Stimulated activated CD4-positive, alpha-beta T cell treated with anti-CD3 and anti-CD28 coated beads, Interleukin-4, amount 100 ng/mL, for 1 hour (primary cell): ENCODE measurements at regions not wholly inside any gene's neighbourhood (a gene's known extent, or its start where the extent isn't known, plus 50 kb on each side); places are given as distances from the start of the nearest gene placed in this dataset.

Experiments
- DNase-seq: peaks from one replicate; pipeline ENCODE4 v3.0.0-alpha.2; 2020

GRCh38 chr21:38156200-38156599, 100.6 kb upstream of the KCNJ15 start:
- no peak for DNase-seq

- DNase-seq: peak; percentile 43
These were observed 97.4 kb upstream of the KCNJ15 start for GRCh38 chr21:38159355-38159754.

GRCh38 chr21:38165466-38166172, 91.2 kb upstream of the KCNJ15 start:
- DNase-seq: no peak

DNA sequence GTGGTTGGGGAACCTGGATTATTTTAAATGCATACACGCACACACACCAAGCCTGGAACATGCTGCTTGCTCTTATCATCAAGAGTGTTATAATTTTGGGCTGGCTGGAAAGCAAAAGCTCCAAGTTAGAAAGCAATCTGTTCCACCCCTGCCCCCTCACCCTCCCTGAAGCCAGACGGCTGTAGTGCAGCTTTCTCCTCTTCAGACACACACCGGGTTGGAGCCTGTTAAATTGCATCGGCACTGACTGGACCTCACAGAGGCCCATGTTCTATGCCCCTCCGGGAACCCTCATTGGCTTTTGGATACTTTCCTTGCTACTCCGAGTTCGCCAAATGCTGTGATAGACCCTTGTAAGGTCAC, 90.6 kb upstream of the KCNJ15 start:
- no peak for DNase-seq

DNA sequence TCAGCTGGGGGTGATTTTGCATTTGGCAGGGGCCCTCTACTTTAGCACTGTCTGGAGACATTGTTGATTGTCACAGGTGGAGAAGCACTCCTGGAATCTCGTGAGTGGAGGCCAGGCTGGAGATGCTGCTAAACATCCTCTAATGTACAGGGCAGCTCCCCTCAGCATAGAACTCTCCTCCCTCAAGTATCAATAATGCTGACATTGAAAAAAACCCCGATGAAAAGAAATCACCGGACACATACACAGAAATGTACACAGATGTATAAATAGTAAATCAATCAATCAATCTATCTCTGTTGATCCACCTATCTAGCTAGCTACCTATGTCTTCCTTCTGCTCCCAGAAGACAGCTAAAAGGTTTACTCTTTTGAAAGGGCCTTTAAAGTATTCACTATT, 89.4 kb upstream of the KCNJ15 start:
- no peak for DNase-seq

DNA sequence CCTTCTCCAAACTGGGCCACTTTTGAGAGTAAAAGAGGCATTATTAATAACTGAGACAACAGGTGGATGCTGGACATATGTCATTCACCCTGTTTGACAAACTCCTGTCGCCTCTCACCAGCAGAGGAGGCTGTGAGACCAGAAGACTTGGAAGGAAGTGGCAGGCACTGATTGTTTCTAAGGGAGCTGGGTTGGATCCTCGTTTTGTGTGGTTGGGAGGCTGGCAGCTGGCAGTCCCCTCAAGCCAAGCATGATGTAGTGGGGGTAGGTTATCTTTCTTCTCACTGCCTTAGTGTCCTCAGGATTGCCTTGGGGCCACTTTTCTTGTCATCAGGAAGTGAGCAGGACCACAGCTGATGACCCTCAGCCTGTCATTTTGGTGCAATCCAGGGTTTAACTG, 86.5 kb upstream of the KCNJ15 start:
- DNase-seq: no peak

GRCh38 chr21:38170704-38171682, 85.8 kb upstream of the KCNJ15 start:
- no peak for DNase-seq

GRCh38 chr21:38171723-38172344, 85.0 kb upstream of the KCNJ15 start:
- DNase-seq: no peak

- no peak for DNase-seq
These were observed 83.3 kb upstream of the KCNJ15 start for GRCh38 chr21:38173276-38174035.

GRCh38 chr21:38175306-38175705, 81.5 kb upstream of the KCNJ15 start:
- DNase-seq: no peak

DNA sequence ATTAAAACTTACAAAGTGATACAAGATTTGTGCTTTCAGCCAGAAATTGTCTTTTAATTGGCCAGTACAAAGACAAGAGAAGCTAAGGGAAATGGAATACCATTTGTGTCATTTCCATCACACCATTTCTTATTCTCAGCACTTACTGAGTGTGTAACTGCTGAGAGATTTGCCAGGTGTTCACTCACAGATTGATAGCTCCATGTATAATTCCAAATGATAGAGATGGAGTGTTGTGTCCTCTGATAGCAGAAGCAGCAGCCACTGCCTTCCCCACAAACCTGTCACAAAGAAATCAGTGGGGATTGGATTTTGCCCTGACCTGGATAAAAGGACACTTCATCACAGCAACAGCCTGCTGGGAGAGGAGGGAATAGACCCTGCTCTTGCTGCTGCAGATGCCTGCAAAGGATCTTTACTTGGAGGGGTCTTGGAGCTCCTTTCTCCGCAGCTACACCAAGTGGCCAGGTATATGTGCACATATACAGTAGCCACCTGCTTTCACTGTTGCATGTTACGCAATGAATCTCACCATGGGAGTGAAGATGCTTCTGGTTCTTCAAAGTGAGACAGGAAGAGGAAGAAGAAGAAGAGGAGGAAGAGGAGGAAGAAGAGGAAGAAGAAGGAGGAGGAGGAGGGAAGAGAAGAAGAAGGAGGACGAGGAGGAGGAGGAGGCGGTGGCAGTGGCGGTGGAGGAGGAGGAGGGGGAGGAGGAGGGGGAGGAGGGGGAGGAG, 78.7 kb upstream of the KCNJ15 start:
- no peak for DNase-seq

DNA sequence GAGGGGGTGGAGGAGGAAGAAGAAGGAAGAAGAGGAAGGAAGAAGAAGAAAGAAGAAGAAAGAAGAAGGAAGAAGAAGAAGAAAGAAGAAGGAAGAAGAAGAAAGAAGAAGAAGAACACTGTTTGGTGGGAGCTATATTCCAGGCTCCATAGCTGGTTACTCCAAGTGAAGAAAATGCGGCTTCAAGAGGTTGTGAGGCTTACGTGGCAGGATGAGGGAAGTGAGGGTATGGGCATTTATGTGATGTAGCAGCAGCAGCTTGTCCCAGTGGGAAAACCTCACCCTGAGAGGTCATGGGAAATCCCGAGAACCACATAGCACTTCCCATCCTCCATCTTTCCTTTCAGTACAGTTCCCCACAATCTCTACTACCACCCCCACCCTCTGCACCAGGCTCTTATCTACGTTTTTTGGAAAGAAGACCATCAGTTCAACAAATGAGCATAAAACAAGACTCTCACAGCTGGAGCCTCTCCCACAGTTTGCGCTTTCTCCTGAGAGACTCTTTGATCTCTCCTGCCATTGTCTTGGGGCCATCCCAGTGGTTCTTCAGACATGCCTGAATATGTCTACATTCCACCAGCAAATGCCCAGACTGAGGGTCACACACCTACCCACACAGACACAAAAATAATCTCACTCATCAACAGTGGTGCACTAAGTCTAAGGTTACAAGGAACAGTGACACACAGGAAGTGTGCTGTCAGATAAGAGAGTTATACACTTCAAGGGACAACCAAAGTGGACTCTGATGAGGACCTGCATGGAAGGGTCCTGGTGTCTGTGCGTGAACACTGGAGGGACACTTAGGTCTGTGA, 77.9 kb upstream of the KCNJ15 start:
- DNase-seq: no peak

DNA sequence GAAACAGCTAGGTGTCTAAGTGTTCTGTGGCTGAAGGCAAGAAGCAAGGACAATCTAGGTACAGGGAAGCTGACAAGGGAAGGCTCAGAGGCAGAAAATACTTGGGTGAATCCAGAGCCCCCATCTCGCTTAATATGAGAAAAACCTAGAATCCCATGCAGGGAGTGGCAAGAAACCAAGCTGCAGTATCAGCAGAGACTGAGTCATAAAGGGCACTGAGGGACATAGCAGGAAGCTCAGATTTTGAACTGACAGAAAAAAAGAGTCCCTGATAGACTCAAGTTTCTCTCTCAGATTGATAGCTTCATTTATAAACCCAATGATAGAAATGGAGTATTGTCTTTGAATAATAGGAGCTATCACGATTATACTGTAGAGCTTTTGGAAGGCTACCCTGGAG, 77.3 kb upstream of the KCNJ15 start:
- no peak for DNase-seq

- DNase-seq: no peak
These were observed 75.7 kb upstream of the KCNJ15 start for GRCh38 chr21:38181096-38181495.

DNA sequence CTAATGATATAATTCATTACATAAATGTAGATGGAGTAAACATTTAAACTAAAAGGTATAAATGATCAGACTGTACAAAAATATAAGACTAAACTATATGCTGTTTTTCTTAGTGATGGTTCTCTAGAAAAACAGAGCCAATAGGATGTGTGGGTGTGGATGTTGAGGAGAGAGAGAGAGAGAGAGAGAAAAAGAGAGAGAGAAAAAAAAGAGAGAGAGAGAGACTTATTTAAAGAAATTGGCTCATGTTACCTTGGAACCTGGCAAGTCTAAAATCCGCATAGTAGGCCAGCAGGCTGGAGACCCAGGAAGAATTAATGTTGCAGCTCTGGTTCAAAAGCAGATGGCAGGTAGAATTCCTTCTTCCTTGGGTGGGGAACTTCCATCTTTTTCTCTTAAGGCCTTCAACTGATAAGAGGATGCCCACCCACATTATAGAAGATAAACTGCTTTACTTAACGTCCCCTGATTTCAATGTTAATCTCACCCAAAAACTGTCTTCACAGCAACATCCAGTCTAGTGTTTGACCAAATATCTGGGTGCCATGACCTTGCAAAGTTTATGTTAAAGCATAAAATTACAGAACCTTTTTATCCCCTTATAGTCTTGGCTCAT, 74.3 kb upstream of the KCNJ15 start:
- no peak for DNase-seq

DNA sequence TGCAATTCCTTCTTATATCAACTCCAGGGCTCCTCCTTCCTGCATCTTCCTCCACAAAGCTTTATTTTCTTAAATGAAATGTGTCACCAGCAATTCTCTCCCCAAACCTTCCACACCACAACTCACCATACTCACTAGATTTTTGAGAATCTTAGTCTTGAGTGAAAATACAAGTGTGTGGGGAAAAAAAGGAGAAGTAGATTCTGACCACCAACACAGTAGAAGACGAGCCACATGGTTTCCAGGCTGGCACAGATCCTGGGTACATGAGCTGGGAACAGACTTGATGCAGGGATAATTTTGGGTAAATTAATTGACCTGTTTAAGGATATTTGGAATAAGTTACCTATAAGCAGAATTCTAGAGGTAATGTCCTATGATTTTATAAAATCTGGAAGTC, 72.8 kb upstream of the KCNJ15 start:
- no peak for DNase-seq

GRCh38 chr21:38186661-38187270, 70.0 kb upstream of the KCNJ15 start:
- no peak for DNase-seq

DNA sequence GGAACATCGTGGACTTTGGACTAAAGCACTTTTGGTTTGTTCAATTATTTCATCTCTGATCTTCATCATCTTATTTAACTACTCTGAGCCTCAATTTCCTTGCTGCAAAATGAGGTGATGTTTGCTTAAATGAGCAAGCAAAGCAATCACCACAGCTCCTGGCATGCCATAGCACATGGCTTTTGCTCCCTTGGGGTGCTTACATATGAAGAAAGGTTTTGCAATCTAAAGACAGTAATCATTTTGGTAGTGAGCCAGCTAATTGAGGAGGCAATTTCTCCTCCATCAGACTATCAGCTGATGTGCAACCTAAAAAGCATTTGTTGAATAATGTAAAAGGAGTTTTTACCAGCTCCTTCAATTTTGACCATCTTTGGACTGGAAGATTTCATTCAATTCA, 68.8 kb upstream of the KCNJ15 start:
- no peak for DNase-seq

- no peak for DNase-seq
These were observed 60.8 kb upstream of the KCNJ15 start for GRCh38 chr21:38196036-38196435.

GRCh38 chr21:38202811-38203210, 54.0 kb upstream of the KCNJ15 start:
- DNase-seq: no peak
